Liver (tissue), 3 donors: ENCODE measurements at regions not wholly inside any gene's neighbourhood (a gene's known extent, or its start where the extent isn't known, plus 50 kb on each side); places are given as distances from the start of the nearest gene placed in this dataset.
"Not testable (repeated sequence)": the region's sequence is repeated elsewhere in the genome, so short reads cannot be mapped to it uniquely, and the experiment has no call there.

Experiments
- EGR1 ChIP-seq, 2 donors: IDR thresholded peaks; 2 replicates each; pipeline ENCODE4 v1.6.1; 2016 to 2018; ENCODE audit warnings: antibody characterized with exemption in 2 of 2, low read depth in 2 of 2
- FOXA1 ChIP-seq: IDR thresholded peaks from 2 replicates; pipeline ENCODE4 v1.6.1; 2016; ENCODE audit warnings: antibody characterized with exemption
- GABPA ChIP-seq, 2 donors: IDR thresholded peaks in 1 of 2; conservative IDR thresholded peaks in 1 of 2; 2 replicates each; pipeline ENCODE4 v1.6.1; 2016; ENCODE audit warnings: antibody characterized with exemption in 2 of 2, mild to moderate bottlenecking in 1 of 2, moderate library complexity in 1 of 2
- JUND ChIP-seq, 2 donors: IDR thresholded peaks; 2 replicates each; pipeline ENCODE4 v1.6.1; 2016; ENCODE audit warnings: antibody characterized with exemption in 2 of 2
- SP1 ChIP-seq: IDR thresholded peaks from 2 replicates; pipeline ENCODE4 v1.6.1; 2018; ENCODE audit warnings: antibody characterized with exemption, mild to moderate bottlenecking
- TF ChIP-seq, protein P1 (sequence below): fragments of 150-350 bp; IDR thresholded peaks from 2 replicates; pipeline ENCODE4 v1.5.1; 2017; ENCODE audit warnings: improper control_type of control experiment, low read depth, low read length; ENCODE audit not compliant: missing input control
- TF ChIP-seq, protein P2 (sequence below): IDR thresholded peaks from 2 replicates; pipeline ENCODE4 v1.6.1; 2016; ENCODE audit warnings: antibody characterized with exemption, mild to moderate bottlenecking
- TF ChIP-seq, protein P3 (sequence below): IDR thresholded peaks from 2 replicates; pipeline ENCODE4 v1.6.1; 2016; ENCODE audit warnings: antibody characterized with exemption
- donor health status: healthy.
- donor health status: healthy.

DNA sequence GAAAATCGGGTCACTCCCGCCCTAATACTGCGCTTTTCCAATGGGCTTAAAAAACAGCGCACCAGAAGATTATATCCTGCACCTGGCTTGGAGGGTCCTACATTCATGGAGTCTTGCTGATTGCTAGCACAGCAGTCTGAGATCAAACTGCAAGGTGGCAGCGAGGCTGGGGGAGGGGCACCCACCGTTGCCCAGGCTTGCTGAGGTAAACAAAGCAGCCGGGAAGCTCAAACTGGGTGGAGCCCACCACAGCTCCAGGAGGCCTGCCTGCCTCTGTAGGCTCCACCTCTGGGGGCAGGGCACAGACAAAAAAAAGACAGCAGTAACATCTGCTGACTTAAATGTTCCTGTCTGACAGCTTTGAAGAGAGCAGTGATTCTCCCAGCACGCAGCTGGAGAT, 150.6 kb upstream of the ANKFN1 start:
- TF ChIP-seq, protein P1, sequence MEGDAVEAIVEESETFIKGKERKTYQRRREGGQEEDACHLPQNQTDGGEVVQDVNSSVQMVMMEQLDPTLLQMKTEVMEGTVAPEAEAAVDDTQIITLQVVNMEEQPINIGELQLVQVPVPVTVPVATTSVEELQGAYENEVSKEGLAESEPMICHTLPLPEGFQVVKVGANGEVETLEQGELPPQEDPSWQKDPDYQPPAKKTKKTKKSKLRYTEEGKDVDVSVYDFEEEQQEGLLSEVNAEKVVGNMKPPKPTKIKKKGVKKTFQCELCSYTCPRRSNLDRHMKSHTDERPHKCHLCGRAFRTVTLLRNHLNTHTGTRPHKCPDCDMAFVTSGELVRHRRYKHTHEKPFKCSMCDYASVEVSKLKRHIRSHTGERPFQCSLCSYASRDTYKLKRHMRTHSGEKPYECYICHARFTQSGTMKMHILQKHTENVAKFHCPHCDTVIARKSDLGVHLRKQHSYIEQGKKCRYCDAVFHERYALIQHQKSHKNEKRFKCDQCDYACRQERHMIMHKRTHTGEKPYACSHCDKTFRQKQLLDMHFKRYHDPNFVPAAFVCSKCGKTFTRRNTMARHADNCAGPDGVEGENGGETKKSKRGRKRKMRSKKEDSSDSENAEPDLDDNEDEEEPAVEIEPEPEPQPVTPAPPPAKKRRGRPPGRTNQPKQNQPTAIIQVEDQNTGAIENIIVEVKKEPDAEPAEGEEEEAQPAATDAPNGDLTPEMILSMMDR: not testable (repeated sequence)
- TF ChIP-seq FOXA1; GABPA (IDR thresholded peaks at IDR 0.05 in 1 of 2, conservative IDR thresholded peaks at IDR 0.05 in 1 of 2); SP1; JUND (IDR thresholded peaks at IDR 0.05); EGR1 (IDR thresholded peaks at IDR 0.05; ENCODE audit: low read depth in 2 of 2): not testable (repeated sequence)
- TF ChIP-seq, protein P2, sequence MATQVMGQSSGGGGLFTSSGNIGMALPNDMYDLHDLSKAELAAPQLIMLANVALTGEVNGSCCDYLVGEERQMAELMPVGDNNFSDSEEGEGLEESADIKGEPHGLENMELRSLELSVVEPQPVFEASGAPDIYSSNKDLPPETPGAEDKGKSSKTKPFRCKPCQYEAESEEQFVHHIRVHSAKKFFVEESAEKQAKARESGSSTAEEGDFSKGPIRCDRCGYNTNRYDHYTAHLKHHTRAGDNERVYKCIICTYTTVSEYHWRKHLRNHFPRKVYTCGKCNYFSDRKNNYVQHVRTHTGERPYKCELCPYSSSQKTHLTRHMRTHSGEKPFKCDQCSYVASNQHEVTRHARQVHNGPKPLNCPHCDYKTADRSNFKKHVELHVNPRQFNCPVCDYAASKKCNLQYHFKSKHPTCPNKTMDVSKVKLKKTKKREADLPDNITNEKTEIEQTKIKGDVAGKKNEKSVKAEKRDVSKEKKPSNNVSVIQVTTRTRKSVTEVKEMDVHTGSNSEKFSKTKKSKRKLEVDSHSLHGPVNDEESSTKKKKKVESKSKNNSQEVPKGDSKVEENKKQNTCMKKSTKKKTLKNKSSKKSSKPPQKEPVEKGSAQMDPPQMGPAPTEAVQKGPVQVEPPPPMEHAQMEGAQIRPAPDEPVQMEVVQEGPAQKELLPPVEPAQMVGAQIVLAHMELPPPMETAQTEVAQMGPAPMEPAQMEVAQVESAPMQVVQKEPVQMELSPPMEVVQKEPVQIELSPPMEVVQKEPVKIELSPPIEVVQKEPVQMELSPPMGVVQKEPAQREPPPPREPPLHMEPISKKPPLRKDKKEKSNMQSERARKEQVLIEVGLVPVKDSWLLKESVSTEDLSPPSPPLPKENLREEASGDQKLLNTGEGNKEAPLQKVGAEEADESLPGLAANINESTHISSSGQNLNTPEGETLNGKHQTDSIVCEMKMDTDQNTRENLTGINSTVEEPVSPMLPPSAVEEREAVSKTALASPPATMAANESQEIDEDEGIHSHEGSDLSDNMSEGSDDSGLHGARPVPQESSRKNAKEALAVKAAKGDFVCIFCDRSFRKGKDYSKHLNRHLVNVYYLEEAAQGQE: not testable (repeated sequence)
- TF ChIP-seq, protein P3, sequence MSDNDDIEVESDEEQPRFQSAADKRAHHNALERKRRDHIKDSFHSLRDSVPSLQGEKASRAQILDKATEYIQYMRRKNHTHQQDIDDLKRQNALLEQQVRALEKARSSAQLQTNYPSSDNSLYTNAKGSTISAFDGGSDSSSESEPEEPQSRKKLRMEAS: not testable (repeated sequence)
